IPS-18c (cell line): ENCODE measurements at regions not wholly inside any gene's neighbourhood (a gene's known extent, or its start where the extent isn't known, plus 50 kb on each side); places are given as distances from the start of the nearest gene placed in this dataset.

Source experiments
- H3K4me3 ChIP-seq: 2 replicates; pipeline ENCODE4 v1.7.0; 2013; ENCODE audit warnings: low read depth, mild to moderate bottlenecking, low read length, moderate library complexity; ENCODE audit not compliant: insufficient read depth
- H3K9me3 ChIP-seq: one replicate; pipeline ENCODE4 v1.6.1; 2013; ENCODE audit warnings: mild to moderate bottlenecking, low read length, moderate library complexity; ENCODE audit not compliant: control insufficient read depth, insufficient read depth

DNA sequence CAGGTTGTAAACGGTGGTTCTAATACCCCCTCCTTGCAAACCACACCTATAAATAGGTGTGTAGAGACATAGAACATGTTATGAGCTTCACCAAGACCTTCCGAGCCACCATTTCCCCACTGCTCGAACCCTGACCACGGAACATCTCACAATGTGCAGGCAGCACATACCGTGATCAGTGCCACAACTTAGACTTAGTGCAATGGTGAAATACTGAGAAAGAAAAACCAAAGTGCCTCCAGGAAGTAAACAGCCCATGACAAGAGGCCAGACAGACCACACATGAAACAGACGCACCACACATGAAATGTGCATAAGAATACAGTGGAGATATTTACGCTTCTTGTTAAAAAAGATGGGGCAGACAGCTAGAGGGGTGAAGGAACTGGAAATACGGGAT, 166.9 kb upstream of the CCND2 start:
- Histone ChIP-seq H3K9me3 (no peaks in the 10 kb centered on the region), H3K4me3 (no peak overlapping the region)

- Histone ChIP-seq H3K9me3 (no peaks in the 10 kb centered on the region), H3K4me3 (no peak overlapping the region)
These were observed 168.8 kb upstream of the CCND2 start for GRCh38 chr12:4104722-4105244.

DNA sequence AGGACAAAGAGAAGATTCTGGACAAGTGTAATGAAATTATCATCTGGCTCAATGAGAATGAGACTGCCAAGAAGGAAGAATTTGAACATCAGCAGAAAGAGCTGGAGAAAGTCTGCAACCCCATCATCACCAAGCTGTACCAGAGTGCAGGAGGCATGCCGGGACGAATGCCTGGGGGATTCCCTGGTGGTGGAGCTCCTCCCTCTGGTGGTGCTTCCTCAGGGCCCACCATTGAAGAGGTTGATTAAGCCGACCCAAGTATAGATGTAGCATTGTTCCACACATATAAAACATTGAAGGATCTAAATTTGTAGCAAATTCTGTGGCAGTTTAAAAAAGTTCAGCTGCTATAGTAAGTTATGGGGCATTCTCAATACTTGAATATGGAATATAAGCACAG, 174.3 kb upstream of the CCND2 start:
- no peaks in the 10 kb centered on the region for H3K9me3 ChIP-seq
- H3K4me3 ChIP-seq: no peak overlapping the region

GRCh38 chr12:4091016-4091743, 182.4 kb upstream of the CCND2 start:
- Histone ChIP-seq H3K4me3 (no peak overlapping the region), H3K9me3 (no peaks in the 10 kb centered on the region)

DNA sequence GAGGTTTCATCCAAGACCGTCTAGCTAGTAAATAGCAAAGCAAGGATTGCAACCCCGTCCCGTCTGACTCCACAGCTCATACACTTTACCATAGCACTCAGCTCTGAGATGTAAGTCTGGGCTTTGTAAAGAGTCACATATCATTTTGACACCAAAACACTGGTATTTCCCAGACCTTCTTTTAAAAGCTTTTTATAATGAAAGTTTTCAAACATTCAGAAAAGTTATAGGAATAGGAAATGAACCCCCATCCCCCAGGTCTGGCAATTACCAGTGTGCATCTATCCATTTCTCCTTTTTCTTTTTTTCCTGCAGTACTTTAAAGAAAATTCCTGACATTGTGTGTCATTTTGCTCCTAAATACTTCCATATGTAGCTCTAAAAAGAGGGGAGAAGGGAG, 183.6 kb upstream of the CCND2 start:
- no peak overlapping the region for H3K4me3 ChIP-seq
- no peaks in the 10 kb centered on the region for H3K9me3 ChIP-seq

DNA sequence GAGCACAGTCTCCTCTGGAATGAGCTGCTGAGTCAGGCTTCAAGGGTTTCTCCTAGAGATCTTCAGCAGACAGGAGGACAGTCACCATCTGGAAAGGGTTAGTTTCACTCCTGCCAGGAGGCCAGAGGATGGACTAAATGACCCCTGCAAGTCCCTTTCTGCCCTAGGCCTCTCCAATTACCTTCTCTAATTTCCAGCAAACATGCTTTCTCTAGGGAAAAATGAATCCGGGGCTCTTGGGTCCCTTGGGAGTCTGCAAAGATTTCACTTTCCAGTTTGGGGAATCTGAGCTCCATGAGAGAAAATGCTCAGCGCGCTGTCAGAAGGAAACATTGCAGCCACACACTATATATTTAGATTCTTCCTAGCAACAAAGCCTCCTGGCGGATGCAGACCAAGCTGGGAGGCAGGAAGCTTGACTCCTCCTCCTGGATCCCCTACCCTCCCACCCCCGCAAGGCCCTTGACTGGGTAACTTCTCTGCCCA, 184.4 kb upstream of the CCND2 start:
- no peaks in the 10 kb centered on the region for H3K9me3 ChIP-seq

GRCh38 chr12:4088451-4088850, 185.1 kb upstream of the CCND2 start:
- Histone ChIP-seq H3K4me3 (no peak overlapping the region), H3K9me3 (no peaks in the 10 kb centered on the region)

More for the DNA sequence above, 184.4 kb upstream of the CCND2 start:
- H3K4me3 ChIP-seq: no peak overlapping the region

- Histone ChIP-seq H3K4me3 (no peak overlapping the region), H3K9me3 (no peaks in the 10 kb centered on the region)
These were observed 187.1 kb upstream of the CCND2 start for GRCh38 chr12:4086481-4086880.

DNA sequence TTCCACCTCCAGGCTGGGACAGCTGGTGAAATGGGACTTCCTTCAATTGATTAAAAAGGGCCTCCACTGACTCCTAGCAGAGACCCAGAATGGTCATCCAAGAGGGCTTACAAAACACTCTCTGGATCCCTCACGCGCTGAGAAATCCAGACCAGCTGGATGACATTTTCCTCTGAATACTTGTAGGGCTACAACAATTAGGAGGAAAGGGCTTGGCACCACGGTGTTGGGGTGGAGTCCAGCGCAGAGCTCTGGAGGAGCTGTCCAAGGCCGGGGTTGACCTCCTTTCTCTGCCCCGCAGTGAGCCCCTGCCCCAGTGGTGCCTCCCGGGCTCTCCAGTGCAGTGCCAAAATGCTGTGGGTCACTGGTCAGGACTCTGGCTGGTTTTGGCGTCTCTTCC, 189.0 kb upstream of the CCND2 start:
- Histone ChIP-seq H3K4me3 (no peak overlapping the region), H3K9me3 (no peaks in the 10 kb centered on the region)

DNA sequence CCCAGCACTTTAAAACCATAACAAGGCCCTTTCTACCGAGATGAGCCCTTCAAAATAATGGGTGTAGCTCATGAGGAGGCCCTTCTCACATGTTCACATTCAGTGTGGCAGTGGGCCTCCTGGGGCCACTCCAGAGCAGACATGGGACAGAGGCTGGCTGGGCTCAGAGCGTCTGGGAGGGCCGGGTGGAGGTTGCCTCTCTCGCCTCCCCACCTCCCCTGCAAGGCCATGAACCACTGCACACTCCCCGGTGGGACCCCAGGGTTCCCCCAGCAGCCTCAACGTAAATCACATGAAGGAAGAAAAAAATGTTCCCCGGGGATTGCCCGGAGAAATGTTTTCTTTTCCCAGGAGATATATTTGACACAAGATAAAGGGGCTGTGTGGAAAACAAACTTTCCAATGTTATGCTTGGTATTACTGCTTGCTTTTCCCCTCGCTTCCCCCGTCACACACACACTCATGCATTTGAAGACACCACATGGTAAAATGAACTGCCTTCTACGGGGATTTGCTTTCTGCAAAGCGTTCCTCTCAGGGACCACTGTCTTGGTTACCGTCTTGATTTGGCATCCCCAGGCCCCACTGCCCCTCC, 190.7 kb upstream of the CCND2 start:
- H3K9me3 ChIP-seq: no peaks in the 10 kb centered on the region

DNA sequence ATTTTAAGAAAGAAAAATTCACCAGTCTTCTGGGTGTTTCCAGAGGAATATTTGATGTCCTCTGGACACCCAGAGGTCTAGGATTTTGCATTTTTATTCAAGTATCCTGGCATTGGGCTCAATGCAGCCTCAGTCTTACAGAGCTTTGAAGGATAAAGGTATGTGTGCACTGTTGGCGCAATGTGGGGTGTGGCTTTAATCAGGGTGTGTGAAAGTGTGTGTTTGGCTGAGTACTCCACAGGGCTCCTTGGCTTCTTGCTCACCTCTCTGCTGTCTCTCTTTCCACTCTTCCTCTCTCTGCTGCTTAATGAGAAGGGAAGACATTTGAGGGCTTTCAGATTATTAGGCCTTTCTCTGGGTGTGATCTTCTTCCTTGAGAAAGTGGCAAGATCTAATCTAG, 193.3 kb upstream of the CCND2 start:
- H3K4me3 ChIP-seq: no peak overlapping the region
- no peaks in the 10 kb centered on the region for H3K9me3 ChIP-seq

More for the DNA sequence above, 190.7 kb upstream of the CCND2 start:
- H3K4me3 ChIP-seq: no peak overlapping the region

DNA sequence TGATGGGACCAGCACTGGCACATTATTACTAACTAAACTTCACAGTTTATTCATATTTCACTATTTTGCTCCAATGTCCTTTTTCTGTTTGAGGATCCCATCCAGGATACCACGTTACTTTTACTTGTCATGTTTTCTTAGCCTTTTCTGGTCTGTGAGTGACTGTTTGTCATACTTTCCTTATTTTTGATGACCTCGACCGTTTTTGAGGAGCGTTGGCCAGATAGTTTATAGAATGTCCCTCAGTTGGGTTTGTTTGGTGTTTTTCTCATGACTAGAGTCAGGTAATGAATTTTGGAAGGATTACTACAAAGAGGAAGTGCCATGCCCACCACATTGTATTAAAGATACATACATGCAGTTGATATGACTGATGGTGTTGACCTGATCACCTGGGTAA, 199.4 kb upstream of the CCND2 start:
- no peak overlapping the region for H3K4me3 ChIP-seq
- no peaks in the 10 kb centered on the region for H3K9me3 ChIP-seq

DNA sequence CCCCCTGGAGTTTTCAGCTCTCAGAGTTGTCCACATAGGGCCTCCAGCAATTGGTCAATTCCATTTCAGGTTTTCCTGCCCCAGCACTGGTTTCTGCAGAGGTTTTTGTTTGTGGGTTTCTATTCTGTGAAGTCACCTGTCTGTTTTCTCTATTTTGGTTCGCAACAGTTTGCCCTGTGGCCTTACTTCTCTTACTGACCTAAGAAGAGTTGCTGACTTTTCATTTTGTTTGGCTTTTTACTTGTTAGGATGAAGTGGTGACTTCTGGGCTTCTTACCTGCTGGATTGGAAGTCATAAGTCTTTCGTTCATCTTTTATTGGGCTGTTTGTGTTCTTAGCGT, 196.4 kb upstream of the PARP11 start:
- H3K9me3 ChIP-seq: no peaks in the 10 kb centered on the region
- H3K4me3 ChIP-seq: no peak overlapping the region

GRCh38 chr12:4068981-4069669, 195.9 kb upstream of the PARP11 start:
- Histone ChIP-seq H3K9me3 (no peaks in the 10 kb centered on the region), H3K4me3 (no peak overlapping the region)

GRCh38 chr12:4064008-4064407, 190.8 kb upstream of the PARP11 start:
- Histone ChIP-seq H3K4me3 (no peak overlapping the region), H3K9me3 (no peaks in the 10 kb centered on the region)

DNA sequence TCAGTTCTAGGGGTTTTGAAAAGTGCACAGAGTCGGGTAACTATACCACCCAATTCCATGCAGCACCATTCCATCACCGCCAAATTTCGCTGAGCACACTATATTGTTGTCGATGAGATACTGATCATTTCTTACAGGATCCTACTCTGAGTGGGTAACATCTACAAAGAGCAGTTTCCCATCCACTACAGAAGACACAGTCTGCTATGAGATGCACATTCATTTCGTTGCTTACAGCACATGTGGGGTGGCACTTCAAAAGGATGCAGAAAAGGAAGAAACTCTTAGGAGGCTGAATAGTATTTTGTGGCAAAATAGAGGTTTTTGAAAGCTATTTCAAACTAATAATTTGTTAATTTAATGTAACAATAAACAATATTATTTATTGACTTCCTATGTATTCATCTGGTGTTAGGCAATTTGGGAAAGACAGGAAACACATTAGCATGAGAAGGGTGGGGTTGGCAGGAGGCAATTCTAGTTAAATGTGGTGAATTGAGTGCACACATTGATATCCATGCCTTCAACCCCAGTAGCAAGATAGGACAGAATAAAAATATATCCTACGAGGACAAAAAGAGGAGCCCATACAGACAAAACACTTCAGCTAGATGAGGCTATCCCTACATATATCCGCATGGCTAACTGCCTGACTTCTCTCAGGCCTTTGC, 186.8 kb upstream of the PARP11 start:
- Histone ChIP-seq H3K9me3 (no peaks in the 10 kb centered on the region), H3K4me3 (no peak overlapping the region)

DNA sequence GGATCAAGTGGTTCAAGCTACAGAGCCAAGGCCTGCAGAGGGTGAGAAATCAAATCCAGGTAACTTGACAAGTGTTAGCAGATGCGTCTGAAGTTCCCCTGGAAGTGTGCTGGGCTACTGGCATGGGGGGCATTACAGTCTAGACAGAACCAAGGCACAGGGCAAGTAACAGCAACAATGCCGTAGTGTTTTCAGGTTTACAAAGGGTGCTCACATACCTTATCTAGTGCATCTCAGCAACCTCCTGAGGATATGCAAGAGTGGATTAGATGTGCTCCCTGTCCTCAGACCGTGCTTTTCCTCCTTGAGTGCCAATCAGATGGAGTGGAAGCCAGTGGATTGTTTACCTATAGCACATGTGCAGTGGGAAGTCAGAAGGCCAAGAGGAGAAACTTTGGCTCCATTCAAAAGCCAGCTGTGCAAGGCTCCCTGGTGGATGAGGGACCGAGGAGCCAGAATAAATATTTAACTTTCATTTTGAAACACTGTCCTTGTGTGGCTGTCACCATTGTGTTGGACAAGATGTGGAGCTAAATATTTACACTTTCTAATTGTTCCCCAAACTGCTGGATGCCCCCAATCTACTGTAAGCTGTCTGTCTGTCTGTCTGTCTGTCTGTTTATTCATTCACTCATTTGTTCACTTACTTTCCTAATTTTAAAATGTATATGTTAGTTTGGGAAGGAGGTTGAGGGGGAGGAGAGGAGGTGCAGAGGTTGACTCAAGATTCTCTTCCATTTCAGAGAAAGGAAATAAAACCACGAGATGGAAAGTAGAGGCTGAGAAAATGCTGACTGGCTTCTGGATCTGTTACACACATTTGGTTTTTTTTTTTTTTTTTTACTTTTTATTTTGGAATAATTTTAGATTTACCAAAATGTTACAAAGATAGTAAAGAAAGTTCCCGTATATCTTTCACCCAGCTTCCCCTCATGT, 184.0 kb upstream of the PARP11 start:
- Histone ChIP-seq H3K9me3 (no peaks in the 10 kb centered on the region), H3K4me3 (no peak overlapping the region)
